IMR-90 (cell line): ENCODE measurements at regions not wholly inside any gene's neighbourhood (a gene's known extent, or its start where the extent isn't known, plus 50 kb on each side); places are given as distances from the start of the nearest gene placed in this dataset.

Experiments used
- ATAC-seq: fragments of 200-7000 bp; cut with Tn5 transposase; 2 replicates; pipeline ENCODE4 v1.9.1; 2020; ENCODE audit warnings: low read depth, mild to moderate bottlenecking, moderate library complexity
- BruUV-seq: library from RNA; stranded (reverse); fragments of 400-500 nt; replicated peaks from 2 replicates; lab custom pipeline; 2021; lab: Mats Ljungman, UMichigan
- CTCF ChIA-PET: fragments of 300-600 bp; formaldehyde crosslinking; extraction: SDS; loops from one replicate; lab custom pipeline; 2021; ENCODE audit warnings: antibody characterized with exemption; lab: Yijun Ruan, JAX
- POLR2A ChIA-PET: fragments of 300-600 bp; sonication (Branson Sonifier 250); formaldehyde crosslinking; loops from one replicate; lab custom pipeline; 2022; ENCODE audit warnings: antibody characterized with exemption; ENCODE audit not compliant: unreplicated experiment; lab: Charles Lee
- DNase-seq: peaks from one replicate; pipeline ENCODE4 v3.0.0; 2013
- H2AFZ ChIP-seq: replicated peaks from 2 replicates; pipeline ENCODE3; 2013; ENCODE audit warnings: low read length, mild to moderate bottlenecking; ENCODE audit not compliant: poor library complexity
- H2AK5ac ChIP-seq: 2 replicates; pipeline ENCODE4 v1.6.1; 2013; ENCODE audit warnings: low read depth, low read length, inconsistent platforms
- H2AK9ac ChIP-seq: replicated peaks from 2 replicates; pipeline ENCODE3; 2013; ENCODE audit warnings: mild to moderate bottlenecking, low read depth, low read length, moderate library complexity; ENCODE audit not compliant: poor library complexity
- H2BK120ac ChIP-seq: 2 replicates; pipeline ENCODE4 v1.6.1; 2013; ENCODE audit warnings: low read depth, low read length, inconsistent platforms
- H2BK15ac ChIP-seq: 3 replicates; pipeline ENCODE4 v1.6.1; 2013; ENCODE audit warnings: low read depth, low read length, inconsistent platforms
- H2BK20ac ChIP-seq: 2 replicates; pipeline ENCODE4 v1.6.1; 2013; ENCODE audit warnings: low read depth, mild to moderate bottlenecking, inconsistent platforms, low read length, moderate library complexity
- H2BK5ac ChIP-seq: 2 replicates; pipeline ENCODE4 v1.6.1; 2013; ENCODE audit warnings: mild to moderate bottlenecking, low read depth, low read length, inconsistent platforms; ENCODE audit not compliant: poor library complexity, severe bottlenecking
- H3K14ac ChIP-seq: replicated peaks from 2 replicates; pipeline ENCODE4 v1.6.1; 2013; ENCODE audit warnings: low read depth, low read length, inconsistent platforms
- H3K18ac ChIP-seq: 2 replicates; pipeline ENCODE4 v1.6.1; 2013; ENCODE audit warnings: low read depth, low read length, control low read depth
- H3K23ac ChIP-seq: 2 replicates; pipeline ENCODE4 v1.6.1; 2013; ENCODE audit warnings: low read depth, low read length, inconsistent platforms
- H3K27ac ChIP-seq: 2 replicates; pipeline ENCODE4 v1.5.1; 2013; ENCODE audit warnings: mild to moderate bottlenecking, control low read depth, low read length; ENCODE audit not compliant: insufficient read depth
- H3K27me3 ChIP-seq: 2 replicates; pipeline ENCODE4 v1.6.1; 2013; ENCODE audit warnings: low read length; ENCODE audit not compliant: control insufficient read depth, insufficient read depth
- H3K36me3 ChIP-seq: 2 replicates; pipeline ENCODE4 v1.6.1; 2013; ENCODE audit warnings: low read length, mixed read lengths; ENCODE audit not compliant: control insufficient read depth, insufficient read depth
- H3K4ac ChIP-seq: 2 replicates; pipeline ENCODE4 v1.6.1; 2013; ENCODE audit warnings: low read depth, low read length, inconsistent platforms
- H3K4me1 ChIP-seq: 2 replicates; pipeline ENCODE4 v1.6.1; 2013; ENCODE audit warnings: low read length, mixed read lengths; ENCODE audit not compliant: control insufficient read depth, insufficient read depth
- H3K4me2 ChIP-seq: 2 replicates; pipeline ENCODE4 v1.6.1; 2013; ENCODE audit warnings: low read depth, mild to moderate bottlenecking, control low read depth, low read length, moderate library complexity
- H3K4me3 ChIP-seq: 2 replicates; pipeline ENCODE4 v1.5.1; 2013; ENCODE audit warnings: low read depth, mild to moderate bottlenecking, control low read depth, low read length, moderate library complexity; ENCODE audit not compliant: insufficient read depth
- H3K56ac ChIP-seq: 2 replicates; pipeline ENCODE4 v1.6.1; 2013; ENCODE audit warnings: low read length, inconsistent platforms; ENCODE audit not compliant: insufficient read depth; ENCODE audit errors: extremely low read depth
- H3K79me1 ChIP-seq, 2 experiments: 2 replicates each; pipeline ENCODE4 v1.6.1; 2013; ENCODE audit warnings: low read length in 2 of 2, inconsistent platforms in 1 of 2, low read depth in 1 of 2
- H3K9ac ChIP-seq: 2 replicates; pipeline ENCODE4 v1.6.1; 2013; ENCODE audit warnings: low read depth, low read length, control low read depth
- H3K9me1 ChIP-seq: 2 replicates; pipeline ENCODE4 v1.6.1; 2013; ENCODE audit warnings: low read length, inconsistent platforms; ENCODE audit not compliant: insufficient read depth
- H3K9me3 ChIP-seq: 2 replicates; pipeline ENCODE4 v1.6.1; 2013; ENCODE audit warnings: low read length; ENCODE audit not compliant: control insufficient read depth, insufficient read depth
- H4K20me1 ChIP-seq: 2 replicates; pipeline ENCODE4 v1.6.1; 2013; ENCODE audit warnings: low read length, inconsistent platforms; ENCODE audit not compliant: insufficient read depth
- H4K5ac ChIP-seq: 2 replicates; pipeline ENCODE4 v1.6.1; 2013; ENCODE audit warnings: mild to moderate bottlenecking, low read depth, low read length, control low read depth
- H4K8ac ChIP-seq, 2 experiments: 2 replicates each; pipeline ENCODE4 v1.6.1; 2013; ENCODE audit warnings: low read depth in 2 of 2, low read length in 2 of 2, control low read depth in 1 of 2, inconsistent platforms in 1 of 2
- H4K91ac ChIP-seq: 2 replicates; pipeline ENCODE4 v1.6.1; 2013; ENCODE audit warnings: low read depth, low read length, inconsistent platforms; ENCODE audit not compliant: insufficient read depth
- BHLHE40 ChIP-seq: fragments of 150-350 bp; IDR thresholded peaks from 2 replicates; pipeline ENCODE4 v1.6.1; 2016; ENCODE audit warnings: mild to moderate bottlenecking, low read depth, low read length
- CEBPB ChIP-seq: IDR thresholded peaks from 2 replicates; pipeline ENCODE4 v1.6.1; 2012; ENCODE audit warnings: low read depth, low read length, improper control_type of control experiment
- CHD1 ChIP-seq: IDR thresholded peaks from 2 replicates; pipeline ENCODE4 v1.6.1; 2012; ENCODE audit warnings: low read depth, low read length, improper control_type of control experiment
- FOS ChIP-seq: fragments of 150-350 bp; IDR thresholded peaks from 2 replicates; pipeline ENCODE4 v1.6.1; 2016; ENCODE audit warnings: low read depth, low read length
- MAFK ChIP-seq: IDR thresholded peaks from 2 replicates; pipeline ENCODE4 v1.6.1; 2012; ENCODE audit warnings: low read depth, low read length, improper control_type of control experiment
- MAZ ChIP-seq: IDR thresholded peaks from 2 replicates; pipeline ENCODE4 v1.6.1; 2012; ENCODE audit warnings: low read depth, mild to moderate bottlenecking, low read length, improper control_type of control experiment, moderate library complexity, borderline replicate concordance
- MXI1 ChIP-seq: IDR thresholded peaks from 2 replicates; pipeline ENCODE4 v1.6.1; 2012; ENCODE audit warnings: low read depth, mild to moderate bottlenecking, low read length, moderate library complexity, borderline replicate concordance
- NFE2L2 ChIP-seq: fragments of 150-350 bp; IDR thresholded peaks from 2 replicates; pipeline ENCODE4 v1.6.1; 2016; ENCODE audit warnings: low read depth, mild to moderate bottlenecking, low read length
- POLR2A ChIP-seq: IDR thresholded peaks from 2 replicates; pipeline ENCODE4 v1.6.1; 2012; ENCODE audit warnings: mild to moderate bottlenecking, low read depth, low read length
- RAD21 ChIP-seq: IDR thresholded peaks from 2 replicates; pipeline ENCODE4 v1.6.1; 2012; ENCODE audit warnings: low read length, improper control_type of control experiment
- RCOR1 ChIP-seq: IDR thresholded peaks from 2 replicates; pipeline ENCODE4 v1.6.1; 2012; ENCODE audit warnings: mild to moderate bottlenecking, low read length, improper control_type of control experiment; ENCODE audit not compliant: insufficient replicate concordance
- RFX5 ChIP-seq: IDR thresholded peaks from 2 replicates; pipeline ENCODE4 v1.8.0; 2012; ENCODE audit warnings: low read depth, mild to moderate bottlenecking, low read length, moderate library complexity
- SMC3 ChIP-seq: fragments of 150-350 bp; IDR thresholded peaks from 2 replicates; pipeline ENCODE4 v1.6.1; 2016; ENCODE audit warnings: low read depth, mild to moderate bottlenecking, antibody characterized with exemption, low read length, moderate library complexity
- WGBS, 2 experiments: methylation state at CpG; one replicate each; pipeline versions ENCODE4 v1.1.5 to v1.1.7; 2013; ENCODE audit warnings: missing lambda C conversion rate in 2 of 2; ENCODE audit not compliant: insufficient read length in 1 of 2; ENCODE audit errors: extremely low coverage in 2 of 2; 5-methylcytosine and 5-hydroxymethylcytosine counted together
- dilution Hi-C: fragments of 300-500 bp; cut with HindIII; formaldehyde crosslinking; loops from one replicate; pipeline ENCODE4 v1.14.3; 2018; ENCODE audit warnings: low sequenced_read_pairs; ENCODE audit not compliant: unreplicated experiment
- in situ Hi-C: fragments of 300-500 bp; cut with MboI; formaldehyde crosslinking; loops from 3 replicates; pipeline ENCODE4 v1.14.3; 2019; ENCODE audit warnings: low sequenced_read_pairs, inconsistent platforms, mixed read lengths
- intact Hi-C: fragments of 100-400 bp; cut with micrococcal nuclease; formaldehyde crosslinking; loops from 2 replicates; pipeline ENCODE4 v1.10.0; 2022
- TF ChIP-seq, protein P1 (sequence below): conservative IDR thresholded peaks from 2 replicates; pipeline ENCODE4 v1.5.1; 2012; ENCODE audit warnings: mild to moderate bottlenecking, low read depth, low read length, improper control_type of control experiment
- TF ChIP-seq, protein P2 (sequence below): fragments of 150-350 bp; IDR thresholded peaks from 2 replicates; pipeline ENCODE4 v1.6.1; 2017; ENCODE audit warnings: mild to moderate bottlenecking, antibody characterized with exemption, low read length, low read depth
- TF ChIP-seq, protein P3 (sequence below): fragments of 150-350 bp; IDR thresholded peaks from 2 replicates; pipeline ENCODE4 v1.6.1; 2016; ENCODE audit warnings: low read depth, mild to moderate bottlenecking, low read length, moderate library complexity, borderline replicate concordance

DNA sequence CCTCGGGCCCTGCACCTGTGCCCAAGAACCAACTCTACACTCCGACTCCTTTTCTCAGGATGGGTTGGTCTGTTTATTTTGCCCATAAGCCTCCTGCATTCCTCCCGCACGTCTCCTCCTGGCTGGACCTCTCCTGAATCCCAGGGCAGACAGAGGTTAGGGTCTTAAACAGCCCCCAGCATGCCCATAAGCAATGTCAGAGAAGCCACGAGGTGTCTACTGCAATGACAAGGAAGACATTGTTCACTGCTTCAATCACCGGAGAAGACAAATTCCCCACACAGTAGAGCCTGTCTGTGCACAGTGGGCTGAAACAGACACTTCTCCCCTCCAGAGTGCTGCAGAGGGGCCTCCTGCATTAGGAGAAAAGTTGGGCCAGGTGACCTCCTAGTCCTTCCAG, 230.6 kb upstream of the RPL38 start:
- no peak overlapping the region for H3K4me2 ChIP-seq
- H3K4me3 ChIP-seq = no peak overlapping the region
- H3K9me1 ChIP-seq = no peaks in the 10 kb centered on the region
- no peak overlapping the region for H2BK5ac ChIP-seq
- H3K18ac ChIP-seq = no peak overlapping the region
- no peak overlapping the region for H3K56ac ChIP-seq
- no peak overlapping the region for H2BK15ac ChIP-seq
- POLR2A ChIA-PET = no interaction called here
- H3K14ac ChIP-seq = no peak overlapping the region
- H3K23ac ChIP-seq = no peak overlapping the region
- H3K27me3 ChIP-seq = no peaks in the 10 kb centered on the region
- H2BK120ac ChIP-seq = no peak overlapping the region
- intact Hi-C loops = no loop called here
- dilution Hi-C loops = no loop called here
- no peak overlapping the region for H3K9ac ChIP-seq
- H2BK20ac ChIP-seq = no peak overlapping the region
- no peaks in the 10 kb centered on the region for H3K4me1 ChIP-seq
- in situ Hi-C loops = loop anchor here (25.0 kb wide), 1 partner anchor 139 kb away; no protein-coding TSS in a partner anchor
- peaks cover 45% of the 10 kb centered on the region for H3K9me3 ChIP-seq
- no peak overlapping the region for H3K4ac ChIP-seq
- no peak overlapping the region for H2AFZ ChIP-seq
- no peak overlapping the region for H3K27ac ChIP-seq
- no peaks in the 10 kb centered on the region for H3K36me3 ChIP-seq
- H2AK5ac ChIP-seq = no peak overlapping the region
- no TSS peak for BruUV-seq
- H4K20me1 ChIP-seq = no peaks in the 10 kb centered on the region
- no CpG with 5 or more reads among the region's 6 CpGs for WGBS, 2 experiments
- DNase-seq (no peak), ATAC-seq (no peak)
- no peak overlapping the region for H4K91ac ChIP-seq
- H2AK9ac ChIP-seq = no peak overlapping the region
- H4K5ac ChIP-seq = no peak overlapping the region
- CTCF ChIA-PET = no interaction called here
- H4K8ac ChIP-seq = no peak overlapping the region
- no peak for TF ChIP-seq MXI1
- no peak for TF ChIP-seq MAZ
- TF ChIP-seq MAFK = no peak
- no peak for TF ChIP-seq RFX5
- no peak for TF ChIP-seq SMC3
- TF ChIP-seq POLR2A = no peak
- TF ChIP-seq RAD21 = no peak
- no peak for TF ChIP-seq BHLHE40
- TF ChIP-seq, protein P1, sequence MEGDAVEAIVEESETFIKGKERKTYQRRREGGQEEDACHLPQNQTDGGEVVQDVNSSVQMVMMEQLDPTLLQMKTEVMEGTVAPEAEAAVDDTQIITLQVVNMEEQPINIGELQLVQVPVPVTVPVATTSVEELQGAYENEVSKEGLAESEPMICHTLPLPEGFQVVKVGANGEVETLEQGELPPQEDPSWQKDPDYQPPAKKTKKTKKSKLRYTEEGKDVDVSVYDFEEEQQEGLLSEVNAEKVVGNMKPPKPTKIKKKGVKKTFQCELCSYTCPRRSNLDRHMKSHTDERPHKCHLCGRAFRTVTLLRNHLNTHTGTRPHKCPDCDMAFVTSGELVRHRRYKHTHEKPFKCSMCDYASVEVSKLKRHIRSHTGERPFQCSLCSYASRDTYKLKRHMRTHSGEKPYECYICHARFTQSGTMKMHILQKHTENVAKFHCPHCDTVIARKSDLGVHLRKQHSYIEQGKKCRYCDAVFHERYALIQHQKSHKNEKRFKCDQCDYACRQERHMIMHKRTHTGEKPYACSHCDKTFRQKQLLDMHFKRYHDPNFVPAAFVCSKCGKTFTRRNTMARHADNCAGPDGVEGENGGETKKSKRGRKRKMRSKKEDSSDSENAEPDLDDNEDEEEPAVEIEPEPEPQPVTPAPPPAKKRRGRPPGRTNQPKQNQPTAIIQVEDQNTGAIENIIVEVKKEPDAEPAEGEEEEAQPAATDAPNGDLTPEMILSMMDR = no peak
- TF ChIP-seq, protein P2, sequence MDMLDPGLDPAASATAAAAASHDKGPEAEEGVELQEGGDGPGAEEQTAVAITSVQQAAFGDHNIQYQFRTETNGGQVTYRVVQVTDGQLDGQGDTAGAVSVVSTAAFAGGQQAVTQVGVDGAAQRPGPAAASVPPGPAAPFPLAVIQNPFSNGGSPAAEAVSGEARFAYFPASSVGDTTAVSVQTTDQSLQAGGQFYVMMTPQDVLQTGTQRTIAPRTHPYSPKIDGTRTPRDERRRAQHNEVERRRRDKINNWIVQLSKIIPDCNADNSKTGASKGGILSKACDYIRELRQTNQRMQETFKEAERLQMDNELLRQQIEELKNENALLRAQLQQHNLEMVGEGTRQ = no peak
- no peak for TF ChIP-seq CHD1
- TF ChIP-seq NFE2L2 = no peak
- TF ChIP-seq RCOR1 = no peak
- TF ChIP-seq CEBPB = no peak
- TF ChIP-seq, protein P3, sequence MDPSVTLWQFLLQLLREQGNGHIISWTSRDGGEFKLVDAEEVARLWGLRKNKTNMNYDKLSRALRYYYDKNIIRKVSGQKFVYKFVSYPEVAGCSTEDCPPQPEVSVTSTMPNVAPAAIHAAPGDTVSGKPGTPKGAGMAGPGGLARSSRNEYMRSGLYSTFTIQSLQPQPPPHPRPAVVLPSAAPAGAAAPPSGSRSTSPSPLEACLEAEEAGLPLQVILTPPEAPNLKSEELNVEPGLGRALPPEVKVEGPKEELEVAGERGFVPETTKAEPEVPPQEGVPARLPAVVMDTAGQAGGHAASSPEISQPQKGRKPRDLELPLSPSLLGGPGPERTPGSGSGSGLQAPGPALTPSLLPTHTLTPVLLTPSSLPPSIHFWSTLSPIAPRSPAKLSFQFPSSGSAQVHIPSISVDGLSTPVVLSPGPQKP = no peak
- TF ChIP-seq FOS = no peak
- H3K79me1 ChIP-seq = no peaks in the 10 kb centered on the region
